Sigmoid colon (tissue), 6 donors: ENCODE measurements at regions not wholly inside any gene's neighbourhood (a gene's known extent, or its start where the extent isn't known, plus 50 kb on each side); places are given as distances from the start of the nearest gene placed in this dataset.
"Not testable (repeated sequence)": the region's sequence is repeated elsewhere in the genome, so short reads cannot be mapped to it uniquely, and the experiment has no call there.

ENCODE experiments used
- DNase-seq: peaks from one replicate; pipeline ENCODE4 v3.0.0-alpha.2; 2019
- H3K27ac ChIP-seq, 4 donors: fragments of 200-600 bp; sonication (generic); one replicate each; pipeline ENCODE4 v1.5.1; 2016 to 2019; ENCODE audit warnings: mild to moderate bottlenecking in 1 of 4
- H3K27me3 ChIP-seq, 3 donors: fragments of 200-600 bp; sonication (generic); one replicate each; pipeline ENCODE4 v1.5.1; 2019; ENCODE audit warnings: mild to moderate bottlenecking in 1 of 3
- H3K36me3 ChIP-seq, 4 donors: fragments of 200-600 bp; sonication (generic); one replicate each; pipeline ENCODE4 v1.5.1; 2016 to 2019
- H3K4me1 ChIP-seq, 4 donors: fragments of 200-600 bp; sonication (generic); one replicate each; pipeline ENCODE4 v1.5.1; 2017 to 2019
- H3K4me3 ChIP-seq, 4 donors: fragments of 200-600 bp; sonication (generic); one replicate each; pipeline ENCODE4 v1.5.1; 2017 to 2019; ENCODE audit warnings: mild to moderate bottlenecking in 2 of 4, moderate library complexity in 1 of 4
- H3K9me3 ChIP-seq, 4 donors: fragments of 200-600 bp in 3 of 4; sonication (generic) in 3 of 4; one replicate each; pipeline versions ENCODE4 v1.5.1 to v1.6.1; 2013 to 2019
- CTCF ChIP-seq, 4 experiments: fragments of 450-650 bp in 3 of 4; fragments of 200-600 bp in 1 of 4; IDR thresholded peaks; one replicate each; pipeline ENCODE4 v1.5.1; 2016 to 2019; ENCODE audit warnings: antibody characterized with exemption in 4 of 4, mild to moderate bottlenecking in 3 of 4, moderate library complexity in 2 of 4
- EP300 ChIP-seq, 4 donors: sonication (generic); formaldehyde crosslinking; IDR thresholded peaks; one replicate each; pipeline ENCODE4 v1.6.1; 2017; ENCODE audit warnings: antibody characterized with exemption in 4 of 4
- POLR2A ChIP-seq, 2 donors: fragments of 450-650 bp; IDR thresholded peaks; one replicate each; pipeline ENCODE4 v1.6.1; 2016; ENCODE audit warnings: antibody characterized with exemption in 2 of 2, mild to moderate bottlenecking in 2 of 2, moderate library complexity in 2 of 2
- POLR2AphosphoS5 ChIP-seq, 4 donors: sonication (generic); formaldehyde crosslinking; IDR thresholded peaks; one replicate each; pipeline ENCODE4 v1.6.1; 2017; ENCODE audit warnings: antibody characterized with exemption in 4 of 4
- WGBS, 2 donors: extraction: QIAGEN DNeasy Blood & Tissue Kit; methylation state at CpG; one replicate each; pipeline ENCODE4 v1.1.7; 2013; 5-methylcytosine and 5-hydroxymethylcytosine counted together
- intact Hi-C: fragments of 100-400 bp; cut with DNase I; formaldehyde crosslinking; loops from one replicate; pipeline ENCODE4 v1.15.1; 2023
- donor health status: healthy with polysubstance abuse.
- donor health status: healthy.

- Histone ChIP-seq H3K9me3 (no peaks in the 10 kb centered on the region), H3K27ac (no peak overlapping the region), H3K27me3 (peaks cover 0 to 6% (median 0%) of the 10 kb centered on the region in 3 donors), H3K36me3 (no peaks in the 10 kb centered on the region), H3K4me3 (no peak overlapping the region), H3K4me1 (no peaks in the 10 kb centered on the region)
- TF ChIP-seq POLR2AphosphoS5 (IDR thresholded peaks at IDR 0.05) (no peak), POLR2A (IDR thresholded peaks at IDR 0.05) (no peak), CTCF (IDR thresholded peaks at IDR 0.05) (no peak), EP300 (IDR thresholded peaks at IDR 0.05) (no peak)
- intact Hi-C loops, result no loop called here
- WGBS, 2 donors, result 82 to 91% methylated on average over 17 of the region's 17 CpGs
- DNase-seq, result no peak
These were observed 1500.8 kb upstream of the DEFB115 start for GRCh38 chr20:29756664-29757063.

GRCh38 chr20:29761621-29762385 is 1495.7 kb upstream of the DEFB115 start:
- DNase-seq, H3K36me3 ChIP-seq, H3K4me1 ChIP-seq, H3K27ac ChIP-seq, H3K9me3 ChIP-seq, H3K4me3 ChIP-seq, intact Hi-C loops: not testable (repeated sequence)
- peaks cover 0 to 28% (median 0%) of the 10 kb centered on the region in 3 donors for H3K27me3 ChIP-seq
- 43 to 59% methylated on average over 43 to 44 of the region's 45 CpGs for WGBS, 2 donors

GRCh38 chr20:29762620-29763019 is 1494.8 kb upstream of the DEFB115 start:
- TF ChIP-seq POLR2AphosphoS5 (IDR thresholded peaks at IDR 0.05) (no peak), CTCF (IDR thresholded peaks at IDR 0.05) (no peak), EP300 (IDR thresholded peaks at IDR 0.05) (no peak), POLR2A (IDR thresholded peaks at IDR 0.05) (no peak)
- Histone ChIP-seq H3K36me3 (no peaks in the 10 kb centered on the region), H3K27me3 (peaks cover 0 to 28% (median 0%) of the 10 kb centered on the region in 3 donors), H3K9me3 (no peaks in the 10 kb centered on the region), H3K4me1 (no peaks in the 10 kb centered on the region), H3K4me3 (no peak overlapping the region), H3K27ac (no peak overlapping the region)
- WGBS, 2 donors, result 19 to 36% methylated on average over 21 of the region's 21 CpGs
- no peak for DNase-seq
- intact Hi-C loops, result no loop called here

GRCh38 chr20:29763821-29764511 is 1493.5 kb upstream of the DEFB115 start:
- Histone ChIP-seq H3K27ac (no peak overlapping the region), H3K4me3 (no peak overlapping the region), H3K36me3 (no peaks in the 10 kb centered on the region), H3K4me1 (no peaks in the 10 kb centered on the region), H3K9me3 (no peaks in the 10 kb centered on the region), H3K27me3 (peaks cover 0 to 28% (median 0%) of the 10 kb centered on the region in 3 donors)
- 39 to 60% methylated on average over 29 of the region's 29 CpGs for WGBS, 2 donors
- no peak for DNase-seq
- intact Hi-C loops, result no loop called here
- TF ChIP-seq POLR2AphosphoS5 (IDR thresholded peaks at IDR 0.05) (no peak), EP300 (IDR thresholded peaks at IDR 0.05) (no peak), CTCF (IDR thresholded peaks at IDR 0.05) (no peak), POLR2A (IDR thresholded peaks at IDR 0.05) (no peak)

GRCh38 chr20:29764922-29765610 is 1492.4 kb upstream of the DEFB115 start:
- H3K27ac ChIP-seq, DNase-seq, H3K9me3 ChIP-seq, H3K36me3 ChIP-seq, H3K4me3 ChIP-seq, intact Hi-C loops, H3K4me1 ChIP-seq: not testable (repeated sequence)
- 26 to 36% methylated on average over 25 of the region's 25 CpGs for WGBS, 2 donors
- peaks cover 0 to 28% (median 0%) of the 10 kb centered on the region in 3 donors for H3K27me3 ChIP-seq

GRCh38 chr20:29778033-29778432 is 1479.4 kb upstream of the DEFB115 start:
- 31 to 32% methylated on average over 2 of the region's 2 CpGs for WGBS, 2 donors

GRCh38 chr20:29781217-29781616 is 1476.2 kb upstream of the DEFB115 start:
- DNase-seq, H3K36me3 ChIP-seq, H3K9me3 ChIP-seq, H3K27ac ChIP-seq, H3K4me3 ChIP-seq, H3K4me1 ChIP-seq, intact Hi-C loops, H3K27me3 ChIP-seq: not testable (repeated sequence)
- WGBS, 2 donors, result 77 to 82% methylated on average over 7 of the region's 7 CpGs

More at GRCh38 chr20:29778033-29778432, 1479.4 kb upstream of the DEFB115 start:
- DNase-seq, H3K4me3 ChIP-seq, H3K4me1 ChIP-seq, H3K27ac ChIP-seq, intact Hi-C loops, H3K27me3 ChIP-seq, H3K9me3 ChIP-seq, H3K36me3 ChIP-seq: not testable (repeated sequence)

GRCh38 chr20:29781891-29782290 is 1475.6 kb upstream of the DEFB115 start:
- H3K36me3 ChIP-seq, H3K4me3 ChIP-seq, H3K4me1 ChIP-seq, H3K9me3 ChIP-seq, DNase-seq, intact Hi-C loops, H3K27ac ChIP-seq, H3K27me3 ChIP-seq: not testable (repeated sequence)
- 56 to 74% methylated on average over 8 of the region's 8 CpGs for WGBS, 2 donors

GRCh38 chr20:29787456-29787855 is 1470.0 kb upstream of the DEFB115 start:
- intact Hi-C loops, DNase-seq, H3K27me3 ChIP-seq, H3K27ac ChIP-seq, H3K4me3 ChIP-seq, H3K9me3 ChIP-seq, H3K36me3 ChIP-seq, H3K4me1 ChIP-seq: not testable (repeated sequence)
- WGBS, 2 donors, result 86 to 89% methylated on average over 16 of the region's 16 CpGs
